DND-41 (cell line): ENCODE measurements at regions not wholly inside any gene's neighbourhood (a gene's known extent, or its start where the extent isn't known, plus 50 kb on each side); places are given as distances from the start of the nearest gene placed in this dataset.

ENCODE experiments used
- EZH2 ChIP-seq: IDR thresholded peaks from 3 replicates; pipeline ENCODE4 v1.6.1; 2012; ENCODE audit warnings: borderline replicate concordance, low read depth, mild to moderate bottlenecking, moderate library complexity, low read length, inconsistent platforms; ENCODE audit not compliant: severe bottlenecking
- TF ChIP-seq, protein P1 (sequence below): IDR thresholded peaks from 2 replicates; pipeline ENCODE4 v1.5.1; 2012; ENCODE audit warnings: borderline replicate concordance, low read length, moderate library complexity, mild to moderate bottlenecking; ENCODE audit not compliant: poor library complexity, severe bottlenecking; ENCODE audit errors: extremely low read depth

GRCh38 chr16:80047842-80048241, 447.3 kb upstream of the MAF start:
- TF ChIP-seq, protein P1, sequence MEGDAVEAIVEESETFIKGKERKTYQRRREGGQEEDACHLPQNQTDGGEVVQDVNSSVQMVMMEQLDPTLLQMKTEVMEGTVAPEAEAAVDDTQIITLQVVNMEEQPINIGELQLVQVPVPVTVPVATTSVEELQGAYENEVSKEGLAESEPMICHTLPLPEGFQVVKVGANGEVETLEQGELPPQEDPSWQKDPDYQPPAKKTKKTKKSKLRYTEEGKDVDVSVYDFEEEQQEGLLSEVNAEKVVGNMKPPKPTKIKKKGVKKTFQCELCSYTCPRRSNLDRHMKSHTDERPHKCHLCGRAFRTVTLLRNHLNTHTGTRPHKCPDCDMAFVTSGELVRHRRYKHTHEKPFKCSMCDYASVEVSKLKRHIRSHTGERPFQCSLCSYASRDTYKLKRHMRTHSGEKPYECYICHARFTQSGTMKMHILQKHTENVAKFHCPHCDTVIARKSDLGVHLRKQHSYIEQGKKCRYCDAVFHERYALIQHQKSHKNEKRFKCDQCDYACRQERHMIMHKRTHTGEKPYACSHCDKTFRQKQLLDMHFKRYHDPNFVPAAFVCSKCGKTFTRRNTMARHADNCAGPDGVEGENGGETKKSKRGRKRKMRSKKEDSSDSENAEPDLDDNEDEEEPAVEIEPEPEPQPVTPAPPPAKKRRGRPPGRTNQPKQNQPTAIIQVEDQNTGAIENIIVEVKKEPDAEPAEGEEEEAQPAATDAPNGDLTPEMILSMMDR: no peak
- TF ChIP-seq EZH2: no peak
